22Rv1 (cell line): ENCODE measurements at regions not wholly inside any gene's neighbourhood (a gene's known extent, or its start where the extent isn't known, plus 50 kb on each side); places are given as distances from the start of the nearest gene placed in this dataset.

Experiments
- CTCF ChIP-seq: fragments of 450-650 bp; IDR thresholded peaks from 2 replicates; pipeline ENCODE4 v1.5.1; 2017; ENCODE audit warnings: mild to moderate bottlenecking
- ZFX ChIP-seq: fragments of 450-650 bp; IDR thresholded peaks from 2 replicates; pipeline ENCODE4 v1.6.1; 2017; ENCODE audit warnings: antibody characterized with exemption, borderline replicate concordance

DNA sequence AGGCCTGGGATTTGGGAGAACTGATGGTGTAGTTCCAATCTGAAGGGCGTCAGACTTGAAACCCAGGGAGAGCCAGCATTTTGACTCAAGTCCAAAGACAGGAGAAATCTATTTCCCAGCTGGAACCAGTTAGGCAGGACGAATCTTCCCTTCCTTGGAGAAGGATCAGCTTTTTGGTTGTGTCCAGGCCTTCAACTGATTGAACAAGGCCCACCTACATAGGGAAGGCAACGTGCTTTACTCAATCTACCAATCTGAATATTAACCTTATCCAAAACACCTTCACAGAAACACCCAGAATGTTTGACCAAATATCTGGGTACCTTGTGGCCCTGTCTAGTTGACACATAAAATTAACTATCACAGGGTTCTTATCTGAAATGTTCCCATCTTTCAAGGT lies 221.9 kb upstream of the DLGAP1 start:
- TF ChIP-seq CTCF = no peak
- no peak for TF ChIP-seq ZFX
